ENCODE measurements at regions not wholly inside any gene's neighbourhood (a gene's known extent, or its start where the extent isn't known, plus 50 kb on each side); places are given as distances from the start of the nearest gene placed in this dataset.

DNA sequence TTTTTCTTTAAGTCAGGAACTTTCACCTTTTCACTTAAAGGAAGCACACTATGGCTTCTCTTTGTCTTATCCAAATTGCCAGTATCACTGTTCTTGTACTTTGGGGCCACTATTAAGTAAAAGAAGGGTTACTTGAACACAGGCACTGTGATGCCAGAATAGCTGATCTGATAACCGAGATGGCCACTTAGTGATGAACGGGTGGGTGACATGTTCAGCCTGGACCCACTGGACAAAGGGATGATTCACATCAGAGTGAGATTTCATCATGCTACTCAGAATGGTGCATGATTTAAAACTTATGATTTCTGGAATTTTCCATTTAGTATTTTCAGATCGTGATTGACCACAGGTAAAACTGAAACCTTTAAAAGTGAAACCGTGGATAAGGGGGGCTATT lies 252.6 kb downstream of the KLF13 start:
- H3K4me3 ChIP-seq (replicated peaks in 1 of 4; ENCODE audit: control extremely low read depth in 1 of 4, insufficient read depth in 1 of 4, low read depth in 3 of 4, low read length in 4 of 4), result no peak overlapping the region
- H4K20me1 ChIP-seq (ENCODE audit: control insufficient read depth, extremely low read depth, insufficient read depth, low read length), result no peaks in the 10 kb centered on the region
- no peak overlapping the region for H3K9ac ChIP-seq (ENCODE audit: insufficient read depth, low read length)
- no peak for DNase-seq (ENCODE audit: low read depth in 2 of 2)
- H3K4me1 ChIP-seq (ENCODE audit: control insufficient read depth, extremely low read depth, insufficient read depth, low read length), result no peaks in the 10 kb centered on the region
- no peaks in the 10 kb centered on the region for H3K79me2 ChIP-seq (ENCODE audit: control insufficient read depth, insufficient read depth, low read length)
- no peaks in the 10 kb centered on the region for H3K27me3 ChIP-seq (ENCODE audit: control insufficient read depth, insufficient read depth, low read length)
- no peak overlapping the region for H3K27ac ChIP-seq (ENCODE audit: insufficient read depth, low read length)
- H3K36me3 ChIP-seq (ENCODE audit: control insufficient read depth, insufficient read depth, low read length), result no peaks in the 10 kb centered on the region
- no peak for TF ChIP-seq EZH2 (IDR thresholded peaks at IDR 0.05; ENCODE audit: low read length, missing control alignments)
- TF ChIP-seq, protein P1, sequence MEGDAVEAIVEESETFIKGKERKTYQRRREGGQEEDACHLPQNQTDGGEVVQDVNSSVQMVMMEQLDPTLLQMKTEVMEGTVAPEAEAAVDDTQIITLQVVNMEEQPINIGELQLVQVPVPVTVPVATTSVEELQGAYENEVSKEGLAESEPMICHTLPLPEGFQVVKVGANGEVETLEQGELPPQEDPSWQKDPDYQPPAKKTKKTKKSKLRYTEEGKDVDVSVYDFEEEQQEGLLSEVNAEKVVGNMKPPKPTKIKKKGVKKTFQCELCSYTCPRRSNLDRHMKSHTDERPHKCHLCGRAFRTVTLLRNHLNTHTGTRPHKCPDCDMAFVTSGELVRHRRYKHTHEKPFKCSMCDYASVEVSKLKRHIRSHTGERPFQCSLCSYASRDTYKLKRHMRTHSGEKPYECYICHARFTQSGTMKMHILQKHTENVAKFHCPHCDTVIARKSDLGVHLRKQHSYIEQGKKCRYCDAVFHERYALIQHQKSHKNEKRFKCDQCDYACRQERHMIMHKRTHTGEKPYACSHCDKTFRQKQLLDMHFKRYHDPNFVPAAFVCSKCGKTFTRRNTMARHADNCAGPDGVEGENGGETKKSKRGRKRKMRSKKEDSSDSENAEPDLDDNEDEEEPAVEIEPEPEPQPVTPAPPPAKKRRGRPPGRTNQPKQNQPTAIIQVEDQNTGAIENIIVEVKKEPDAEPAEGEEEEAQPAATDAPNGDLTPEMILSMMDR (conservative IDR thresholded peaks at IDR 0.05 in 1 of 2, IDR thresholded peaks at IDR 0.05 in 1 of 2; ENCODE audit: low read depth in 1 of 2, low read length in 2 of 2), result no peak
- no peaks in the 10 kb centered on the region for H3K9me3 ChIP-seq (ENCODE audit: control insufficient read depth, insufficient read depth, low read depth, low read length)
- no peak overlapping the region for H3K4me2 ChIP-seq (ENCODE audit: extremely low read depth, insufficient read depth, low read length)
- no peak overlapping the region for H2AFZ ChIP-seq (ENCODE audit: low read length)

DNA sequence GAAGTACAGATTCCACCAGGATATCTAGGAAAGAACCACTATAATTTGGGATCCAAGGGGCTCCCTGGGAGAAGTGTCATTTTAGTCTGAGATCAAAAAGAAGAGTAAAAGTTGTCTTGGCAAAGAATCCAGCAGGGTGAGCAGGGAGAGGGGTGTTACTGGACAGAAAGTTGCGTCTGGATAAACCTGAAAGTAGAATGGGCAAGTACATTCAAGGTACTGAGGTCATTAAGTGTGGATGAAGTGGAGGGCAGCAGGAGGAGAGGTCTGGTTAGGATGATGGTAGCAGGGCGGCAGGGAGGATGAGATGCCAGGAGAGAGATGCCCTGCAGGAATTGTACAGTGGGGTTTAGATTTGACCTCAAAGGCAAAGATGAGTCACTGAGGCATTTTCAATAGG lies 253.3 kb downstream of the KLF13 start:
- no peaks in the 10 kb centered on the region for H3K4me1 ChIP-seq (ENCODE audit: control insufficient read depth, extremely low read depth, insufficient read depth, low read length)
- H3K27ac ChIP-seq (ENCODE audit: insufficient read depth, low read length), result no peak overlapping the region
- H3K79me2 ChIP-seq (ENCODE audit: control insufficient read depth, insufficient read depth, low read length), result no peaks in the 10 kb centered on the region
- H3K9ac ChIP-seq (ENCODE audit: insufficient read depth, low read length), result no peak overlapping the region
- H3K9me3 ChIP-seq (ENCODE audit: control insufficient read depth, insufficient read depth, low read depth, low read length), result no peaks in the 10 kb centered on the region
- H3K4me3 ChIP-seq (replicated peaks in 1 of 4; ENCODE audit: control extremely low read depth in 1 of 4, insufficient read depth in 1 of 4, low read depth in 3 of 4, low read length in 4 of 4), result no peak overlapping the region
- H3K27me3 ChIP-seq (ENCODE audit: control insufficient read depth, insufficient read depth, low read length), result no peaks in the 10 kb centered on the region
- no peak overlapping the region for H2AFZ ChIP-seq (ENCODE audit: low read length)
- no peak for DNase-seq (ENCODE audit: low read depth in 2 of 2)
- no peak overlapping the region for H3K4me2 ChIP-seq (ENCODE audit: extremely low read depth, insufficient read depth, low read length)
- no peak for TF ChIP-seq EZH2 (IDR thresholded peaks at IDR 0.05; ENCODE audit: low read length, missing control alignments)
- TF ChIP-seq, protein P1 (conservative IDR thresholded peaks at IDR 0.05 in 1 of 2, IDR thresholded peaks at IDR 0.05 in 1 of 2; ENCODE audit: low read depth in 1 of 2, low read length in 2 of 2), result no peak
- H3K36me3 ChIP-seq (ENCODE audit: control insufficient read depth, insufficient read depth, low read length), result no peaks in the 10 kb centered on the region
- H4K20me1 ChIP-seq (ENCODE audit: control insufficient read depth, extremely low read depth, insufficient read depth, low read length), result no peaks in the 10 kb centered on the region

DNA sequence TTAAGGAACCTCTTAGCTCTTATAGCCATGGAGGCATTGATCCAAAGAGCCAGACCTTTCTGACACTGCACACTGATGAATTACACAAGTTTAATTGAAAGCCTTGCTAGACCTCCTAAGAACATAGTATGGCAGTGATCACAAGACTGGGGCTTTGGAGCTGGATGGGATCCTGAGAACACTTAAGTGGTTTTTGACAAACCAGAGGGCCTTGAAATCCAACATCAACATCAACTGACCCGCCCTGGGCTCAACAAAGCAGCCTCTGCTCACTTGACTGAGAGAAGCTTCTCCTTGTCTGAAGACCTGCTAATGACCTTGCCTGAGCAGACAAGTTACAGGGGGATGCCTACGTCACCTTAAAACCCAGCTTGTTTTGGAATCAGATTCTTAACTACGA lies 257.6 kb downstream of the KLF13 start:
- TF ChIP-seq, protein P1 (conservative IDR thresholded peaks at IDR 0.05 in 1 of 2, IDR thresholded peaks at IDR 0.05 in 1 of 2; ENCODE audit: low read depth in 1 of 2, low read length in 2 of 2), result no peak
- TF ChIP-seq EZH2 (IDR thresholded peaks at IDR 0.05; ENCODE audit: low read length, missing control alignments), result no peak
- Histone ChIP-seq H3K4me3 (replicated peaks in 1 of 4; ENCODE audit: control extremely low read depth in 1 of 4, insufficient read depth in 1 of 4, low read depth in 3 of 4, low read length in 4 of 4) (no peak overlapping the region), H3K36me3 (ENCODE audit: control insufficient read depth, insufficient read depth, low read length) (no peaks in the 10 kb centered on the region), H3K4me1 (ENCODE audit: control insufficient read depth, extremely low read depth, insufficient read depth, low read length) (no peaks in the 10 kb centered on the region), H3K9ac (ENCODE audit: insufficient read depth, low read length) (no peak overlapping the region), H3K4me2 (ENCODE audit: extremely low read depth, insufficient read depth, low read length) (no peak overlapping the region), H3K27ac (ENCODE audit: insufficient read depth, low read length) (no peak overlapping the region), H3K79me2 (ENCODE audit: control insufficient read depth, insufficient read depth, low read length) (no peaks in the 10 kb centered on the region), H4K20me1 (ENCODE audit: control insufficient read depth, extremely low read depth, insufficient read depth, low read length) (no peaks in the 10 kb centered on the region), H2AFZ (ENCODE audit: low read length) (no peak overlapping the region), H3K9me3 (ENCODE audit: control insufficient read depth, insufficient read depth, low read depth, low read length) (no peaks in the 10 kb centered on the region), H3K27me3 (ENCODE audit: control insufficient read depth, insufficient read depth, low read length) (no peaks in the 10 kb centered on the region)
- DNase-seq (ENCODE audit: low read depth in 2 of 2), result no peak
